ENCODE measurements at regions not wholly inside any gene's neighbourhood (a gene's known extent, or its start where the extent isn't known, plus 50 kb on each side); places are given as distances from the start of the nearest gene placed in this dataset.
"Not testable (repeated sequence)": the region's sequence is repeated elsewhere in the genome, so short reads cannot be mapped to it uniquely, and the experiment has no call there.

GRCh38 chr18:29723486-29723885, 1319.1 kb downstream of the DSC3 start:
- 87 to 90% (median 89%) methylated on average over 16 to 21 of the region's 21 CpGs for WGBS, 3 donors
- not testable (repeated sequence) for H3K4me3 ChIP-seq (ENCODE audit: low read depth in 1 of 3, low read length in 3 of 3); H3K27ac ChIP-seq (ENCODE audit: low read depth in 1 of 3, low read length in 2 of 3); H3K36me3 ChIP-seq (ENCODE audit: control insufficient read depth in 3 of 3, insufficient read depth in 2 of 3, low read depth in 1 of 3, low read length in 3 of 3); FAIRE-seq; H3K27me3 ChIP-seq (ENCODE audit: control insufficient read depth in 3 of 3, insufficient read depth in 3 of 3, low read length in 3 of 3); H3K4me1 ChIP-seq (ENCODE audit: control insufficient read depth in 3 of 3, insufficient read depth in 2 of 3, low read depth in 1 of 3, low read length in 2 of 3); DNase-seq
- peaks cover 2 to 22% of the 10 kb centered on the region in 2 donors for H3K9me3 ChIP-seq (ENCODE audit: control insufficient read depth in 2 of 2, insufficient read depth in 1 of 2, low read depth in 1 of 2, low read length in 1 of 2)

- not testable (repeated sequence) for FAIRE-seq; H3K27ac ChIP-seq (ENCODE audit: low read depth in 1 of 3, low read length in 2 of 3); H3K4me1 ChIP-seq (ENCODE audit: control insufficient read depth in 3 of 3, insufficient read depth in 2 of 3, low read depth in 1 of 3, low read length in 2 of 3); H3K27me3 ChIP-seq (ENCODE audit: control insufficient read depth in 3 of 3, insufficient read depth in 3 of 3, low read length in 3 of 3); DNase-seq; H3K4me3 ChIP-seq (ENCODE audit: low read depth in 1 of 3, low read length in 3 of 3); H3K9me3 ChIP-seq (ENCODE audit: control insufficient read depth in 2 of 2, insufficient read depth in 1 of 2, low read depth in 1 of 2, low read length in 1 of 2); H3K36me3 ChIP-seq (ENCODE audit: control insufficient read depth in 3 of 3, insufficient read depth in 2 of 3, low read depth in 1 of 3, low read length in 3 of 3)
- 86 to 87% (median 87%) methylated on average over 7 to 8 of the region's 8 CpGs for WGBS, 3 donors
Measured at GRCh38 chr18:29715960-29716359, 1326.6 kb downstream of the DSC3 start.

- DNase-seq = no peak
- WGBS, 3 donors = 67 to 79% (median 72%) methylated on average over 5 of the region's 5 CpGs
- no peak for FAIRE-seq
- Histone ChIP-seq H3K9me3 (ENCODE audit: control insufficient read depth in 2 of 2, insufficient read depth in 1 of 2, low read depth in 1 of 2, low read length in 1 of 2) (no peaks in the 10 kb centered on the region), H3K4me3 (ENCODE audit: low read depth in 1 of 3, low read length in 3 of 3) (no peak overlapping the region), H3K36me3 (ENCODE audit: control insufficient read depth in 3 of 3, insufficient read depth in 2 of 3, low read depth in 1 of 3, low read length in 3 of 3) (no peaks in the 10 kb centered on the region), H3K4me1 (ENCODE audit: control insufficient read depth in 3 of 3, insufficient read depth in 2 of 3, low read depth in 1 of 3, low read length in 2 of 3) (no peaks in the 10 kb centered on the region), H3K27me3 (ENCODE audit: control insufficient read depth in 3 of 3, insufficient read depth in 3 of 3, low read length in 3 of 3) (no peaks in the 10 kb centered on the region), H3K27ac (ENCODE audit: low read depth in 1 of 3, low read length in 2 of 3) (no peak overlapping the region)
Measured at GRCh38 chr18:29712785-29713184, 1329.8 kb downstream of the DSC3 start.

GRCh38 chr18:29711932-29712331, 1330.6 kb downstream of the DSC3 start:
- DNase-seq (no peak), FAIRE-seq (no peak)
- Histone ChIP-seq H3K4me1 (ENCODE audit: control insufficient read depth in 3 of 3, insufficient read depth in 2 of 3, low read depth in 1 of 3, low read length in 2 of 3) (no peaks in the 10 kb centered on the region), H3K27me3 (ENCODE audit: control insufficient read depth in 3 of 3, insufficient read depth in 3 of 3, low read length in 3 of 3) (no peaks in the 10 kb centered on the region), H3K4me3 (ENCODE audit: low read depth in 1 of 3, low read length in 3 of 3) (no peak overlapping the region), H3K9me3 (ENCODE audit: control insufficient read depth in 2 of 2, insufficient read depth in 1 of 2, low read depth in 1 of 2, low read length in 1 of 2) (no peaks in the 10 kb centered on the region), H3K27ac (ENCODE audit: low read depth in 1 of 3, low read length in 2 of 3) (no peak overlapping the region), H3K36me3 (ENCODE audit: control insufficient read depth in 3 of 3, insufficient read depth in 2 of 3, low read depth in 1 of 3, low read length in 3 of 3) (no peaks in the 10 kb centered on the region)
- 77 to 85% (median 84%) methylated on average over 8 of the region's 8 CpGs for WGBS, 3 donors

GRCh38 chr18:29693334-29693733, 1349.2 kb downstream of the DSC3 start:
- FAIRE-seq = no peak
- Histone ChIP-seq H3K4me1 (ENCODE audit: control insufficient read depth in 3 of 3, insufficient read depth in 2 of 3, low read depth in 1 of 3, low read length in 2 of 3) (no peaks in the 10 kb centered on the region), H3K4me3 (ENCODE audit: low read depth in 1 of 3, low read length in 3 of 3) (no peak overlapping the region), H3K36me3 (ENCODE audit: control insufficient read depth in 3 of 3, insufficient read depth in 2 of 3, low read depth in 1 of 3, low read length in 3 of 3) (no peaks in the 10 kb centered on the region), H3K9me3 (ENCODE audit: control insufficient read depth in 2 of 2, insufficient read depth in 1 of 2, low read depth in 1 of 2, low read length in 1 of 2) (no peaks in the 10 kb centered on the region), H3K27me3 (ENCODE audit: control insufficient read depth in 3 of 3, insufficient read depth in 3 of 3, low read length in 3 of 3) (no peaks in the 10 kb centered on the region), H3K27ac (ENCODE audit: low read depth in 1 of 3, low read length in 2 of 3) (no peak overlapping the region)
- no peak for DNase-seq
- WGBS, 3 donors = 90 to 99% (median 93%) methylated on average over 1 of the region's 1 CpG

GRCh38 chr18:29681578-29681977, 1361.0 kb downstream of the DSC3 start:
- Histone ChIP-seq H3K36me3 (ENCODE audit: control insufficient read depth in 3 of 3, insufficient read depth in 2 of 3, low read depth in 1 of 3, low read length in 3 of 3) (no peaks in the 10 kb centered on the region), H3K4me1 (ENCODE audit: control insufficient read depth in 3 of 3, insufficient read depth in 2 of 3, low read depth in 1 of 3, low read length in 2 of 3) (no peaks in the 10 kb centered on the region), H3K27ac (ENCODE audit: low read depth in 1 of 3, low read length in 2 of 3) (no peak overlapping the region), H3K9me3 (ENCODE audit: control insufficient read depth in 2 of 2, insufficient read depth in 1 of 2, low read depth in 1 of 2, low read length in 1 of 2) (no peaks in the 10 kb centered on the region), H3K27me3 (ENCODE audit: control insufficient read depth in 3 of 3, insufficient read depth in 3 of 3, low read length in 3 of 3) (no peaks in the 10 kb centered on the region), H3K4me3 (ENCODE audit: low read depth in 1 of 3, low read length in 3 of 3) (no peak overlapping the region)
- FAIRE-seq (no peak), DNase-seq (no peak)
- WGBS, 3 donors = 66 to 79% (median 71%) methylated on average over 4 of the region's 4 CpGs

GRCh38 chr18:29664278-29665036, 1378.1 kb downstream of the DSC3 start:
- DNase-seq (no peak), FAIRE-seq (no peak)
- Histone ChIP-seq H3K4me1 (ENCODE audit: control insufficient read depth in 3 of 3, insufficient read depth in 2 of 3, low read depth in 1 of 3, low read length in 2 of 3) (no peaks in the 10 kb centered on the region), H3K36me3 (ENCODE audit: control insufficient read depth in 3 of 3, insufficient read depth in 2 of 3, low read depth in 1 of 3, low read length in 3 of 3) (no peaks in the 10 kb centered on the region), H3K9me3 (ENCODE audit: control insufficient read depth in 2 of 2, insufficient read depth in 1 of 2, low read depth in 1 of 2, low read length in 1 of 2) (no peaks in the 10 kb centered on the region), H3K4me3 (ENCODE audit: low read depth in 1 of 3, low read length in 3 of 3) (no peak overlapping the region), H3K27me3 (ENCODE audit: control insufficient read depth in 3 of 3, insufficient read depth in 3 of 3, low read length in 3 of 3) (no peaks in the 10 kb centered on the region), H3K27ac (ENCODE audit: low read depth in 1 of 3, low read length in 2 of 3) (no peak overlapping the region)
- 19 to 44% (median 41%) methylated on average over 4 of the region's 4 CpGs for WGBS, 3 donors

GRCh38 chr18:29661924-29662323, 1380.6 kb downstream of the DSC3 start:
- 66 to 73% (median 69%) methylated on average over 3 of the region's 3 CpGs for WGBS, 3 donors
- Histone ChIP-seq H3K27ac (ENCODE audit: low read depth in 1 of 3, low read length in 2 of 3) (no peak overlapping the region), H3K9me3 (ENCODE audit: control insufficient read depth in 2 of 2, insufficient read depth in 1 of 2, low read depth in 1 of 2, low read length in 1 of 2) (no peaks in the 10 kb centered on the region), H3K4me3 (ENCODE audit: low read depth in 1 of 3, low read length in 3 of 3) (no peak overlapping the region), H3K27me3 (ENCODE audit: control insufficient read depth in 3 of 3, insufficient read depth in 3 of 3, low read length in 3 of 3) (no peaks in the 10 kb centered on the region), H3K4me1 (ENCODE audit: control insufficient read depth in 3 of 3, insufficient read depth in 2 of 3, low read depth in 1 of 3, low read length in 2 of 3) (no peaks in the 10 kb centered on the region), H3K36me3 (ENCODE audit: control insufficient read depth in 3 of 3, insufficient read depth in 2 of 3, low read depth in 1 of 3, low read length in 3 of 3) (no peaks in the 10 kb centered on the region)
- no peak for FAIRE-seq
- no peak for DNase-seq

GRCh38 chr18:29660777-29661176, 1381.8 kb downstream of the DSC3 start:
- Histone ChIP-seq H3K27ac (ENCODE audit: low read depth in 1 of 3, low read length in 2 of 3) (no peak overlapping the region), H3K9me3 (ENCODE audit: control insufficient read depth in 2 of 2, insufficient read depth in 1 of 2, low read depth in 1 of 2, low read length in 1 of 2) (no peaks in the 10 kb centered on the region), H3K27me3 (ENCODE audit: control insufficient read depth in 3 of 3, insufficient read depth in 3 of 3, low read length in 3 of 3) (no peaks in the 10 kb centered on the region), H3K4me3 (ENCODE audit: low read depth in 1 of 3, low read length in 3 of 3) (no peak overlapping the region), H3K4me1 (ENCODE audit: control insufficient read depth in 3 of 3, insufficient read depth in 2 of 3, low read depth in 1 of 3, low read length in 2 of 3) (no peaks in the 10 kb centered on the region), H3K36me3 (ENCODE audit: control insufficient read depth in 3 of 3, insufficient read depth in 2 of 3, low read depth in 1 of 3, low read length in 3 of 3) (no peaks in the 10 kb centered on the region)
- no peak for DNase-seq
- no peak for FAIRE-seq
- WGBS, 3 donors = 50 to 76% (median 66%) methylated on average over 1 of the region's 1 CpG

Data from small intestine (tissue), 7 donors.